H1 (cell line): ENCODE measurements at regions not wholly inside any gene's neighbourhood (a gene's known extent, or its start where the extent isn't known, plus 50 kb on each side); places are given as distances from the start of the nearest gene placed in this dataset.

Experiments used
- CTCF ChIA-PET: fragments of 300-600 bp; sonication (Branson Sonifier 250); formaldehyde crosslinking; loops from one replicate; lab custom pipeline; 2021; ENCODE audit not compliant: partially characterized antibody; lab: Charles Lee
- POLR2A ChIA-PET: fragments of 300-600 bp; sonication (Branson Sonifier 250); formaldehyde crosslinking; loops from one replicate; lab custom pipeline; 2021; ENCODE audit warnings: inconsistent platforms; ENCODE audit not compliant: partially characterized antibody; lab: Charles Lee
- DNase-seq, 2 experiments: peaks; one replicate each; pipeline versions ENCODE4 v3.0.0 to v3.0.0-alpha.2; 2010 to 2022; ENCODE audit warnings: low spot score in 2 of 2, low read depth in 1 of 2, mixed read lengths in 1 of 2
- FAIRE-seq: peaks from 2 replicates; lab custom pipeline; 2011; peaks lifted over from hg19 to GRCh38; lab: Jason Lieb, UNC
- H2AFZ ChIP-seq: 2 replicates; pipeline ENCODE4 v1.8.1; 2012; ENCODE audit warnings: low read length, inconsistent platforms
- H2AK5ac ChIP-seq: 2 replicates; pipeline ENCODE4 v1.6.1; 2013; ENCODE audit warnings: low read depth, low read length
- H2BK120ac ChIP-seq: replicated peaks from 2 replicates; pipeline ENCODE3; 2013; ENCODE audit warnings: low read depth, low read length, inconsistent platforms
- H2BK12ac ChIP-seq: 2 replicates; pipeline ENCODE4 v1.6.1; 2013; ENCODE audit warnings: low read depth, low read length
- H2BK15ac ChIP-seq: 2 replicates; pipeline ENCODE4 v1.6.1; 2013; ENCODE audit warnings: low read length
- H2BK20ac ChIP-seq: 2 replicates; pipeline ENCODE4 v1.6.1; 2013; ENCODE audit warnings: low read length
- H2BK5ac ChIP-seq: 2 replicates; pipeline ENCODE4 v1.6.1; 2013; ENCODE audit warnings: low read depth, low read length
- H3K14ac ChIP-seq: 2 replicates; pipeline ENCODE4 v1.6.1; 2013; ENCODE audit warnings: inconsistent platforms; ENCODE audit not compliant: insufficient read length
- H3K18ac ChIP-seq: 2 replicates; pipeline ENCODE4 v1.6.1; 2013; ENCODE audit warnings: low read length; ENCODE audit errors: extremely low read depth
- H3K23ac ChIP-seq: 2 replicates; pipeline ENCODE4 v1.6.1; 2013; ENCODE audit warnings: inconsistent platforms; ENCODE audit not compliant: insufficient read length
- H3K23me2 ChIP-seq: 2 replicates; pipeline ENCODE4 v1.6.1; 2013; ENCODE audit warnings: low read depth, low read length
- H3K27ac ChIP-seq: 2 replicates; pipeline ENCODE4 v1.6.1; 2011; ENCODE audit warnings: low read depth, low read length, inconsistent platforms
- H3K27me3 ChIP-seq, 4 experiments: replicated peaks in 1 of 4; 1 replicate in 1 of 4; 2 replicates in 3 of 4; pipeline versions ENCODE4 v1.6.1 to v1.8.1; 2011 to 2013; ENCODE audit warnings: low read length in 3 of 4, mild to moderate bottlenecking in 3 of 4, inconsistent platforms in 2 of 4, mixed read lengths in 2 of 4, moderate library complexity in 1 of 4; ENCODE audit not compliant: control insufficient read depth in 3 of 4, insufficient read depth in 3 of 4; ENCODE audit errors: extremely low read depth in 1 of 4
- H3K36me3 ChIP-seq, 4 experiments: 2 replicates each; pipeline versions ENCODE4 v1.6.1 to v1.8.1; 2011 to 2013; ENCODE audit warnings: mild to moderate bottlenecking in 4 of 4, low read length in 3 of 4, moderate library complexity in 2 of 4, control low read depth in 1 of 4, inconsistent platforms in 1 of 4; ENCODE audit not compliant: insufficient read depth in 4 of 4, control insufficient read depth in 2 of 4
- H3K4ac ChIP-seq: replicated peaks from 2 replicates; pipeline ENCODE3; 2013; ENCODE audit warnings: low read length, low read depth, mixed read lengths, inconsistent platforms; ENCODE audit not compliant: insufficient read length
- H3K4me1 ChIP-seq, 4 experiments: replicated peaks in 1 of 4; 1 replicate in 1 of 4; 2 replicates in 3 of 4; pipeline versions ENCODE4 v1.6.1 to v1.8.1; 2011 to 2013; ENCODE audit warnings: low read length in 3 of 4, inconsistent platforms in 2 of 4, mixed read lengths in 1 of 4; ENCODE audit not compliant: insufficient read depth in 4 of 4, control insufficient read depth in 3 of 4
- H3K4me2 ChIP-seq, 2 experiments: 2 replicates each; pipeline versions ENCODE4 v1.6.1 to v1.8.1; 2011 to 2013; ENCODE audit warnings: low read depth in 2 of 2, low read length in 2 of 2, control low read depth in 1 of 2, inconsistent platforms in 1 of 2, mild to moderate bottlenecking in 1 of 2; ENCODE audit not compliant: insufficient read depth in 1 of 2
- H3K4me3 ChIP-seq, 4 experiments: fragments of 200-600, 300-600 bp in 1 of 4; sonication (generic), shearing (Covaris generic), sonication (Bioruptor Twin) in 1 of 4; 2 replicates each; pipeline versions ENCODE4 v1.5.1 to v1.8.1; 2011 to 2016; ENCODE audit warnings: low read length in 4 of 4, low read depth in 3 of 4, control low read depth in 2 of 4, inconsistent platforms in 2 of 4, mild to moderate bottlenecking in 2 of 4, mixed read lengths in 1 of 4, moderate library complexity in 1 of 4; ENCODE audit not compliant: insufficient read depth in 2 of 4; ENCODE audit errors: extremely low read depth in 1 of 4
- H3K56ac ChIP-seq: replicated peaks from 2 replicates; pipeline ENCODE3; 2013; ENCODE audit warnings: low read depth, mild to moderate bottlenecking, mixed read lengths, low read length, inconsistent platforms; ENCODE audit not compliant: insufficient read length
- H3K79me1 ChIP-seq: 2 replicates; pipeline ENCODE4 v1.6.1; 2013; ENCODE audit warnings: low read depth, low read length, control low read depth
- H3K79me2 ChIP-seq, 2 experiments: 2 replicates each; pipeline versions ENCODE4 v1.6.1 to v1.8.1; 2012 to 2013; ENCODE audit warnings: low read length in 2 of 2, mild to moderate bottlenecking in 2 of 2, inconsistent platforms in 1 of 2; ENCODE audit not compliant: insufficient read depth in 2 of 2, control insufficient read depth in 1 of 2
- H3K9ac ChIP-seq, 4 experiments: replicated peaks in 1 of 4; 1 replicate in 1 of 4; 2 replicates in 3 of 4; pipeline versions ENCODE4 v1.6.1 to v1.8.1; 2011 to 2013; ENCODE audit warnings: low read depth in 3 of 4, low read length in 3 of 4, control low read depth in 2 of 4, mild to moderate bottlenecking in 2 of 4, moderate library complexity in 2 of 4, inconsistent platforms in 1 of 4; ENCODE audit errors: extremely low read depth in 1 of 4
- H3K9me3 ChIP-seq, 2 experiments: 2 replicates each; pipeline versions ENCODE4 v1.6.1 to v1.8.1; 2012 to 2013; ENCODE audit warnings: mild to moderate bottlenecking in 2 of 2, moderate library complexity in 2 of 2, control low read depth in 1 of 2, inconsistent platforms in 1 of 2, low read depth in 1 of 2, low read length in 1 of 2, mixed read lengths in 1 of 2; ENCODE audit not compliant: insufficient read depth in 2 of 2
- H4K20me1 ChIP-seq, 2 experiments: replicated peaks in 1 of 2; 2 replicates each; pipeline versions ENCODE3 to v1.8.1; 2011 to 2013; ENCODE audit warnings: inconsistent platforms in 2 of 2, low read length in 2 of 2, mild to moderate bottlenecking in 1 of 2; ENCODE audit not compliant: insufficient read depth in 2 of 2, control insufficient read depth in 1 of 2
- H4K5ac ChIP-seq: 2 replicates; pipeline ENCODE4 v1.6.1; 2013; ENCODE audit warnings: low read length, low read depth, mixed read lengths, inconsistent platforms; ENCODE audit not compliant: insufficient read length
- H4K8ac ChIP-seq: 2 replicates; pipeline ENCODE4 v1.8.0; 2013; ENCODE audit warnings: mild to moderate bottlenecking, moderate library complexity, low read length, inconsistent platforms; ENCODE audit not compliant: insufficient read depth; ENCODE audit errors: extremely low read depth
- H4K91ac ChIP-seq: replicated peaks from 2 replicates; pipeline ENCODE3; 2013; ENCODE audit warnings: low read length, mixed read lengths, inconsistent platforms; ENCODE audit not compliant: insufficient read length
- NRF1 ChIP-seq: IDR thresholded peaks from 2 replicates; pipeline ENCODE4 v1.6.1; 2011; ENCODE audit warnings: mild to moderate bottlenecking, low read depth, low read length, improper control_type of control experiment
- SUZ12 ChIP-seq: fragments of 200-600 bp; sonication (generic); IDR thresholded peaks from 2 replicates; pipeline ENCODE4 v1.6.1; 2012; ENCODE audit warnings: mild to moderate bottlenecking, inconsistent platforms, low read length, moderate library complexity, mixed read lengths
- TAF1 ChIP-seq: IDR thresholded peaks from 2 replicates; pipeline ENCODE4 v1.6.1; 2011; ENCODE audit warnings: mild to moderate bottlenecking, low read depth, low read length
- ZNF274 ChIP-seq: IDR thresholded peaks from 2 replicates; pipeline ENCODE4 v1.7.0; 2012; ENCODE audit warnings: low read length, borderline replicate concordance; ENCODE audit errors: extremely low read depth
- WGBS, 2 experiments: shearing (Covaris generic) in 1 of 2; methylation state at CpG; one replicate each; pipeline versions ENCODE4 v1.1.6 to v1.1.7; 2013 to 2015; ENCODE audit warnings: low lambda C conversion rate in 2 of 2, mixed read lengths in 2 of 2, inconsistent platforms in 1 of 2, low coverage in 1 of 2, missing lambda C conversion rate in 1 of 2; ENCODE audit not compliant: insufficient replicate concordance in 2 of 2, insufficient coverage in 1 of 2, insufficient read length in 1 of 2; ENCODE audit errors: extremely low coverage in 1 of 2, missing lambda C conversion rate in 1 of 2; 5-methylcytosine and 5-hydroxymethylcytosine counted together

- H3K56ac ChIP-seq: no peak overlapping the region
- H3K23ac ChIP-seq: no peak overlapping the region
- H3K4me2 ChIP-seq: no peak overlapping the region
- no peak overlapping the region for H2BK15ac ChIP-seq
- H3K18ac ChIP-seq: no peak overlapping the region
- no peak overlapping the region for H4K91ac ChIP-seq
- ChIA-PET CTCF (no interaction called here), POLR2A (no interaction called here)
- no peak overlapping the region for H2BK12ac ChIP-seq
- no peak overlapping the region for H3K14ac ChIP-seq
- H3K9me3 ChIP-seq: no peaks in the 10 kb centered on the region
- FAIRE-seq: no peak
- H4K5ac ChIP-seq: no peak overlapping the region
- no peaks in the 10 kb centered on the region for H3K36me3 ChIP-seq
- 93% methylated on average over 2 of the region's 2 CpGs; no CpG with 5 or more reads in 1 of the 2 experiments for WGBS, 2 experiments
- H3K79me1 ChIP-seq: no peaks in the 10 kb centered on the region
- no peak overlapping the region for H3K9ac ChIP-seq
- no peak overlapping the region for H2BK5ac ChIP-seq
- H3K4me3 ChIP-seq: no peak overlapping the region
- no peak overlapping the region for H2BK20ac ChIP-seq
- H3K23me2 ChIP-seq: no peaks in the 10 kb centered on the region
- H2BK120ac ChIP-seq: no peak overlapping the region
- H3K79me2 ChIP-seq: no peaks in the 10 kb centered on the region
- TF ChIP-seq SUZ12: no peak
- no peak for TF ChIP-seq TAF1
- TF ChIP-seq ZNF274: no peak
- no peak for TF ChIP-seq NRF1
- TF ChIP-seq, all 59 proteins: peak for 0
- Histone ChIP-seq H4K8ac (no peak overlapping the region), H4K20me1 (no peaks in the 10 kb centered on the region), H2AK5ac (no peak overlapping the region), H3K27me3 (no peaks in the 10 kb centered on the region), H3K4ac (no peak overlapping the region), H3K27ac (no peak overlapping the region), H3K4me1 (no peaks in the 10 kb centered on the region), H2AFZ (no peak overlapping the region)
- DNase-seq: no peak
Measured at GRCh38 chr3:106239195-106239697, 370.4 kb upstream of the CBLB start.
